RKO (cell line): ENCODE measurements at regions not wholly inside any gene's neighbourhood (a gene's known extent, or its start where the extent isn't known, plus 50 kb on each side); places are given as distances from the start of the nearest gene placed in this dataset.
A peak's percentile ranks its signal among the peaks of the same experiment; 100 is the strongest.
"Not testable (repeated sequence)": the region's sequence is repeated elsewhere in the genome, so short reads cannot be mapped to it uniquely, and the experiment has no call there.

Experiments used
- DNase-seq: peaks from one replicate; pipeline ENCODE4 v3.0.0-alpha.2; 2016; ENCODE audit warnings: low spot score

- DNase-seq, result no peak
Observed at GRCh38 chr14:92223025-92223424, 99.9 kb upstream of the SLC24A4 start.

- peak; percentile 80 for DNase-seq
Observed at GRCh38 chr14:92224358-92224954, 98.5 kb upstream of the SLC24A4 start.

GRCh38 chr14:92225731-92226130 lies 97.2 kb upstream of the SLC24A4 start:
- DNase-seq, result no peak

GRCh38 chr14:92226166-92226565 lies 96.8 kb upstream of the SLC24A4 start:
- DNase-seq, result not testable (repeated sequence)

- DNase-seq, result no peak
Observed at GRCh38 chr14:92236243-92236900, 86.6 kb upstream of the SLC24A4 start.

GRCh38 chr14:92240658-92241057 lies 82.3 kb upstream of the SLC24A4 start:
- DNase-seq, result no peak

DNA sequence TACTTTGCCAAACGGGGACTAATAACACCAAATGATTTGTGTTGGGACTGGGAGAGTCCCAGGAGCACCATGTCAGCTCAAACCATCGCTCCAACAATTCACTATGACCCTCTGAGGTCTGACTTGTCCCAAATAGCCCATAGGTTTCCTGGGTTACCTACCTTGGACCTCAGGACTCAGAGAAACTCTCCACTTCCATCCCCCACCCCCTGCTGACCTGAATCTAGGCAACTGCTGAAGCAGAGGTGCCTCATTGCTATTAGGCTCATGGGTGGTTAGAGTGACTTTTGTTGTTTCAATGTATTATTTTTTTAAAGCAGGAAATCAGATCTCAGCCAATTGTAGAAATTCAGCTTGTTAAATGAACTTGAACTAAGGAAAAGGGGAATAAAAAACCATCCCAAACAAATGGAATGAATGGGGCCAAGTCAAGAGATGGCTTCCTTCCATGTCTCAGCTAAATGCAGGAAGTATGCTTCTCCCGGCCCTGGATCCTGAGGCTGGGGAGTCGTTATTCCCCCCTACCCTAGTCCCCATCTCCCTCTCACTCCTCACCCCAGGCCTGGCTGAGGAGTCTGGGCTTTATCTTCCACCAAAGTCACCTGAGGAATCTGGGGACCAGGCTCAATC lies 80.9 kb upstream of the SLC24A4 start:
- no peak for DNase-seq

DNA sequence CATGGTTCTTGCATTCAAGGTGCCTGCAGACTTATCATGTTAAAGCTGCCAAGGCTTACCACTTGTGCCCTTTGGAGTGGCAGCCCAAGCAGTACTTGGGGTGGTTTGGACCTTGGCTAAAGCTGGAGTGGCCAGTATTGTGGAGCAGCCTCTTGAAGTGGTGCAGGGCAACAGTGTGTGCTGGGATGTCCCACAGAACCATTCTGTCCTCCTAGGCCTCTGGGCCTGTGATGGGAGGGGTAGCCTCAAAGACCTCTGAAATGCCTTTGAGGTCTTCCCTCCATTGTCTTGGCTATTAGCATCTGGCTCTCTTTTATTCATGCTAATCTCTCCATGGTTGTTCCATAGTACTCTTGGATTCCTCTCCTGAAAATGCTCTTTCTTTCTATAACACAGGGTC lies 78.2 kb upstream of the SLC24A4 start:
- no peak for DNase-seq

- no peak for DNase-seq
Observed at GRCh38 chr14:92247341-92247740, 75.6 kb upstream of the SLC24A4 start.

- no peak for DNase-seq
Observed at GRCh38 chr14:92247947-92248346, 75.0 kb upstream of the SLC24A4 start.

- no peak for DNase-seq
Observed at GRCh38 chr14:92248696-92249095, 74.3 kb upstream of the SLC24A4 start.

- DNase-seq, result not testable (repeated sequence)
Observed at GRCh38 chr14:92250366-92250765, 72.6 kb upstream of the SLC24A4 start.

DNA sequence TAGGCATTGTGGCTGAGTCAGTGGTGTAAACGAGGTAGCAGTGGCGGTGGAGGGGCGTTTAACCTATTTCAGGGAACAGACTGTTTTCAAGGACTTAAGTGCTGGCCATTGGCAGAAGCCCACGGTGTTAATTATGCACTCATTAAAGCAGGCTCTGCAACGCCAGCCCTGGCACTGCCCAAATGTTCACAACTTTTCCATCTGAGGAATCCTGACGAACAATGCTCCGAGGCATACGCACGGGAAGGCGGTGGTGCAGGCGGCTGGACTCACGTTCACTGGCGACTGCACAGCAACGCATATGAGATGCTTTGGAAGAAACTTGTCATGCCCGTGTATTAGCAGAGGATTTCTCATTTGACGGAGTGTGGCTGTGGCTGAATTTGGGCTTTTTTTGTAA lies 70.6 kb upstream of the SLC24A4 start:
- DNase-seq, result no peak

DNA sequence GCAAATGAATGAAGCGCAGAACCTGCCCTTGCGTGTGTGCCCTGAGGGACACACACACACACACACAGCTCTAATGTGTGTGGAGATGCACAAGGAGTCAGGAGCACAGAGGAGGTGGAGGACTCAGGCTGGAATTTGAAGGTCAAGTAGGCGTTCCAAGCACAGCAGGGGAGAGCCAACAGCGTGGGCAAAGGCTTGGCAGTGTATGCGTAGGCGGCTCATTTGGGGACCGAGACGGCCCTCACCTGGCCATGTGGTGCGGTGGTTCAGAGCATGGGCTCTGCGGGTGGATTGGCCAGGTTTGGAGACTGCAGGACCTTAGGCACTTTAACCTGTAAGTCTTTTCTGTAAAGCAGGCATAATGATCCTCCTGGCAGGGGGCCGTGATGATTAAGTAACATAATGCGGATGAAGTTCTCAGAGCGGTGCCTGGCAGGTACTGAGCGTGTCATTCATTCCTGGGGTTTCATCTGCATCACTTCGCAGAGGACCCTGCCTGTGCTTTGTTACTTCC lies 69.5 kb upstream of the SLC24A4 start:
- no peak for DNase-seq

- no peak for DNase-seq
Observed at GRCh38 chr14:92254786-92255185, 68.2 kb upstream of the SLC24A4 start.

DNA sequence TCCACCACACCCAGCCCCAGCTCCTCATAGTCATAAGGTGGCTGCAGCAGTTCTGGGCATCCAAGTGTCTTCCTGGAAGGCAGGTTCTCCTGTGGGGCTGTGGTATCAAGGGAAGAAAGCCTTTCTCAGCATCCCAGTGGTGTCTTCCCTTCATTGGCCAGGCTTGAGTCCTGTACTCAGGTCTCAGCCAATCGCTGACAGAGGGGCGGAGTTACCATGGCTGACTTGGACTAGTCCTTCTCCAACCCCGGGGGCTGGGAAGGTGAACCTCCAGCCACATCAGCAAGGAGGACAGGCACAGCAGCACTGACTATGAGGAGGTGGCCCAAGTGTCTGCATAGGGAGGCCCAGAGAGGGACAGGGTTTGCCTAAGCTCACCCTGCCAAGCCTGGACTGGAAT lies 64.0 kb upstream of the SLC24A4 start:
- no peak for DNase-seq

- no peak for DNase-seq
Observed at GRCh38 chr14:92259613-92260357, 63.2 kb upstream of the SLC24A4 start.

DNA sequence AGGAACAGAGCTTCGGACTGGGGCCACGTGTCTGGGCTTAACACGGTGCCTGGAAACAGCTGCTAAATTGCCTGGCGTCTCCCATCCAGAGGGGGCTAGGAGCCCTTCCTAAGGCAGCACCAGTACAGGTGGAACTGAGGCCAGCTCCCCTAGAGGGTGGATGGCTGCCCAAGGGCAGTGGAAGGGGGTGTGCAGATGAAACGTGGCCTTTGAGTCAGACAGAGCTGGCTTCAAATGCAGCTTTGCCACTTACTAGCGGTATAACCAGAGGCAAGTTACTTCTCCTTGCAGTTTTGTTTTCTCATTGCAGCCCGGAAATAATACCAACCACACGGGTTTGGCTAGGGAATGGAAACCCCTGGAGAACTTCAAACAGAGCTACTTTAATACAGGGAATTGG lies 59.3 kb upstream of the SLC24A4 start:
- DNase-seq, result no peak

DNA sequence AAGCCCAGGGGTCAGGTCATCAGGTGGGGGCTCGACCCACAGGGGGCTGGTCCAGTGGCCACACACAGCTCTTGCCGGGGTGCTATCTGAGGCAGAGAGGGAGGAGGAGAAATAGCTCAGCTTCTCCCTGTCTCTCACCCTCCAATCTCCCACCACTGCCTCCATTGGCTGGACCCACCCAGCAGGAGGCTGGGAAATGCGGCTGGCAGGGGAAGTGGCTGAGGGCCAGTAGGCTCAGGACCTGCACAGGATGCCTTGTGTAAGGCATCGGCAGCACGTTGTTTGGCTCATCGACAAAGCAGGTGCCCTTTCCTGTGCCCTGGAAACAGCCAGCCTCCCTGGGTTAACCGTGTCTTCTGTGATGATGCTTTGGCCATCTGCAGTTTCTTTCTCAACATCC lies 58.8 kb upstream of the SLC24A4 start:
- no peak for DNase-seq

DNA sequence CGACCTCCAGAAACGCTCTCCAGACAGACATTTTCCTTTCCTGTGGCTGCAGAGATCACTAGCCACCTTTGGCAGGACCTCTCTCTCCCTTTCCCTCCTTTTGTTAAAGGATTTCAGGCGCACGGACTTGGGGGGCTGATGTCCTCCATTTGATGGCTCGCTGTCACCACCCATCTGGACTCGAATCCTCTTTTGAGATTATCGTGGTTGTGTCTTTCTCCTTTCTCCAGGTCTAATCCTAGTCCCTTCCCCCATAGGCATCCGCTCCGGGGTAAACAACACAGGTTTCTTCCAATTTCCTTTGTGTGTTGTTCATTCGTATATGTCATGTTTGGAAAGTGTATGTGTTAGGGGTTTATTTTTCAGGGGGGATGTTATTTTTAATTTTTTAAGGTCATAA lies 56.7 kb upstream of the SLC24A4 start:
- DNase-seq, result no peak
